IPS-18a (cell line): ENCODE measurements at regions not wholly inside any gene's neighbourhood (a gene's known extent, or its start where the extent isn't known, plus 50 kb on each side); places are given as distances from the start of the nearest gene placed in this dataset.

Experiments
- H3K27ac ChIP-seq: one replicate; pipeline ENCODE4 v1.5.1; 2013; ENCODE audit warnings: low read length
- H3K27me3 ChIP-seq: one replicate; pipeline ENCODE4 v1.6.1; 2013; ENCODE audit warnings: mild to moderate bottlenecking, low read length; ENCODE audit not compliant: control insufficient read depth, insufficient read depth
- H3K36me3 ChIP-seq: one replicate; pipeline ENCODE4 v1.6.1; 2013; ENCODE audit warnings: low read depth, low read length; ENCODE audit not compliant: control insufficient read depth
- H3K4me1 ChIP-seq: one replicate; pipeline ENCODE4 v1.6.1; 2013; ENCODE audit warnings: low read depth, low read length; ENCODE audit not compliant: control insufficient read depth
- H3K4me3 ChIP-seq: one replicate; pipeline ENCODE4 v1.5.1; 2013; ENCODE audit warnings: low read length
- H3K9ac ChIP-seq: one replicate; pipeline ENCODE4 v1.6.1; 2013; ENCODE audit warnings: mild to moderate bottlenecking, low read length, moderate library complexity
- H3K9me3 ChIP-seq: one replicate; pipeline ENCODE4 v1.6.1; 2013; ENCODE audit warnings: low read depth, low read length; ENCODE audit not compliant: control insufficient read depth

- H3K36me3 ChIP-seq = no peaks in the 10 kb centered on the region
- no peaks in the 10 kb centered on the region for H3K4me1 ChIP-seq
- no peak overlapping the region for H3K4me3 ChIP-seq
- H3K27me3 ChIP-seq = no peaks in the 10 kb centered on the region
- no peak overlapping the region for H3K9ac ChIP-seq
- no peaks in the 10 kb centered on the region for H3K9me3 ChIP-seq
- H3K27ac ChIP-seq = no peak overlapping the region
These were observed 329.1 kb upstream of the SMIM31 start for GRCh38 chr4:164424846-164425245.

GRCh38 chr4:164428561-164428960 is 325.4 kb upstream of the SMIM31 start:
- Histone ChIP-seq H3K4me3 (no peak overlapping the region), H3K9me3 (no peaks in the 10 kb centered on the region), H3K27ac (no peak overlapping the region), H3K9ac (no peak overlapping the region), H3K4me1 (no peaks in the 10 kb centered on the region), H3K27me3 (no peaks in the 10 kb centered on the region), H3K36me3 (no peaks in the 10 kb centered on the region)

GRCh38 chr4:164438321-164438720 is 315.6 kb upstream of the SMIM31 start:
- no peaks in the 10 kb centered on the region for H3K36me3 ChIP-seq
- H3K4me3 ChIP-seq = no peak overlapping the region
- no peak overlapping the region for H3K27ac ChIP-seq

GRCh38 chr4:164439037-164439436 is 314.9 kb upstream of the SMIM31 start:
- no peaks in the 10 kb centered on the region for H3K36me3 ChIP-seq
- no peak overlapping the region for H3K27ac ChIP-seq
- H3K9me3 ChIP-seq = no peaks in the 10 kb centered on the region
- no peak overlapping the region for H3K4me3 ChIP-seq
- no peaks in the 10 kb centered on the region for H3K27me3 ChIP-seq
- no peaks in the 10 kb centered on the region for H3K4me1 ChIP-seq
- H3K9ac ChIP-seq = no peak overlapping the region

More at GRCh38 chr4:164438321-164438720, 315.6 kb upstream of the SMIM31 start:
- Histone ChIP-seq H3K4me1 (no peaks in the 10 kb centered on the region), H3K9ac (no peak overlapping the region), H3K27me3 (no peaks in the 10 kb centered on the region), H3K9me3 (no peaks in the 10 kb centered on the region)

GRCh38 chr4:164440199-164440598 is 313.7 kb upstream of the SMIM31 start:
- no peak overlapping the region for H3K4me3 ChIP-seq
- no peak overlapping the region for H3K9ac ChIP-seq
- H3K36me3 ChIP-seq = no peaks in the 10 kb centered on the region
- H3K9me3 ChIP-seq = no peaks in the 10 kb centered on the region
- no peaks in the 10 kb centered on the region for H3K27me3 ChIP-seq
- H3K27ac ChIP-seq = no peak overlapping the region
- H3K4me1 ChIP-seq = no peaks in the 10 kb centered on the region

- H3K27ac ChIP-seq = no peak overlapping the region
- no peaks in the 10 kb centered on the region for H3K4me1 ChIP-seq
- H3K9me3 ChIP-seq = no peaks in the 10 kb centered on the region
- H3K36me3 ChIP-seq = no peaks in the 10 kb centered on the region
- H3K27me3 ChIP-seq = no peaks in the 10 kb centered on the region
- no peak overlapping the region for H3K9ac ChIP-seq
- no peak overlapping the region for H3K4me3 ChIP-seq
These were observed 312.8 kb upstream of the SMIM31 start for GRCh38 chr4:164441109-164441508.

- Histone ChIP-seq H3K4me3 (no peak overlapping the region), H3K27ac (no peak overlapping the region), H3K9ac (no peak overlapping the region), H3K4me1 (no peaks in the 10 kb centered on the region), H3K36me3 (no peaks in the 10 kb centered on the region), H3K9me3 (no peaks in the 10 kb centered on the region), H3K27me3 (no peaks in the 10 kb centered on the region)
These were observed 311.8 kb upstream of the SMIM31 start for GRCh38 chr4:164442180-164442579.

GRCh38 chr4:164446516-164446915 is 307.4 kb upstream of the SMIM31 start:
- Histone ChIP-seq H3K36me3 (no peaks in the 10 kb centered on the region), H3K4me3 (no peak overlapping the region), H3K27me3 (no peaks in the 10 kb centered on the region), H3K27ac (no peak overlapping the region), H3K9me3 (no peaks in the 10 kb centered on the region), H3K4me1 (no peaks in the 10 kb centered on the region), H3K9ac (no peak overlapping the region)

GRCh38 chr4:164461901-164462300 is 292.0 kb upstream of the SMIM31 start:
- H3K27me3 ChIP-seq = no peaks in the 10 kb centered on the region
- no peaks in the 10 kb centered on the region for H3K36me3 ChIP-seq
- no peak overlapping the region for H3K27ac ChIP-seq
- H3K4me1 ChIP-seq = no peaks in the 10 kb centered on the region
- H3K4me3 ChIP-seq = no peak overlapping the region
- H3K9ac ChIP-seq = no peak overlapping the region
- H3K9me3 ChIP-seq = no peaks in the 10 kb centered on the region

GRCh38 chr4:164462471-164462870 is 291.5 kb upstream of the SMIM31 start:
- no peaks in the 10 kb centered on the region for H3K27me3 ChIP-seq
- no peak overlapping the region for H3K9ac ChIP-seq
- H3K4me1 ChIP-seq = no peaks in the 10 kb centered on the region
- no peak overlapping the region for H3K27ac ChIP-seq
- H3K9me3 ChIP-seq = no peaks in the 10 kb centered on the region
- no peak overlapping the region for H3K4me3 ChIP-seq
- H3K36me3 ChIP-seq = no peaks in the 10 kb centered on the region

- Histone ChIP-seq H3K4me1 (no peaks in the 10 kb centered on the region), H3K9me3 (no peaks in the 10 kb centered on the region), H3K4me3 (no peak overlapping the region), H3K36me3 (no peaks in the 10 kb centered on the region), H3K9ac (no peak overlapping the region), H3K27me3 (no peaks in the 10 kb centered on the region), H3K27ac (no peak overlapping the region)
These were observed 289.6 kb upstream of the SMIM31 start for GRCh38 chr4:164464313-164464712.

GRCh38 chr4:164467493-164467892 is 286.4 kb upstream of the SMIM31 start:
- Histone ChIP-seq H3K27ac (no peak overlapping the region), H3K9me3 (no peaks in the 10 kb centered on the region), H3K27me3 (no peaks in the 10 kb centered on the region), H3K36me3 (no peaks in the 10 kb centered on the region), H3K9ac (no peak overlapping the region), H3K4me3 (no peak overlapping the region), H3K4me1 (no peaks in the 10 kb centered on the region)
